Tibial nerve (tissue), 3 donors: ENCODE measurements at regions not wholly inside any gene's neighbourhood (a gene's known extent, or its start where the extent isn't known, plus 50 kb on each side); places are given as distances from the start of the nearest gene placed in this dataset.

Experiments
- EP300 ChIP-seq, 2 donors: sonication (generic); formaldehyde crosslinking; IDR thresholded peaks; one replicate each; pipeline ENCODE4 v1.6.1; 2017; ENCODE audit warnings: antibody characterized with exemption in 2 of 2, mild to moderate bottlenecking in 1 of 2
- POLR2A ChIP-seq, 2 donors: fragments of 450-650 bp; IDR thresholded peaks; one replicate each; pipeline ENCODE4 v1.6.1; 2017; ENCODE audit warnings: antibody characterized with exemption in 2 of 2, mild to moderate bottlenecking in 2 of 2, moderate library complexity in 2 of 2

DNA sequence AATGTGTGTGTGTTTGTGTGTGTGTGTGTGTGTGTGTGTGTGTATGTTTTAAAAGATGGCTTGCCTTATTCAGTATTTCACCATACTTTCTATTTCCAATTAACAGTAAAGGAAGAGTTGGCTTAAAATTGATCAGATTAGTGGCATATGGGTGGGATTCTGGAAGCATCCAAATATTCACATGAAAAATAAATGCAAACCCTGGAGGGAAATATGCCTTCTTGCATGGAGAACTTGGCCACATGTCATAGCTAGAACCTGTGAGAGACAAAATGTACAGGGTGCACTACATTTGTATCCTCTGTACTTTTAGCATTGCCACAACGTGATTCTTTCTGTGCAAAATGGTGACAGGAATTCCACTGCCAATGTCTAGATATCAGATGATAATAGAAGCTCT, 589.6 kb downstream of the ZNF674 start:
- TF ChIP-seq POLR2A (IDR thresholded peaks at IDR 0.05) (no peak), EP300 (IDR thresholded peaks at IDR 0.05) (no peak)
